Activated naive CD4-positive, alpha-beta T cell (primary cell): ENCODE measurements at regions not wholly inside any gene's neighbourhood (a gene's known extent, or its start where the extent isn't known, plus 50 kb on each side); places are given as distances from the start of the nearest gene placed in this dataset.

ENCODE experiments used
- DNase-seq, 4 experiments: peaks; one replicate each; lab custom pipeline; 2025; lab: John Stamatoyannopoulos, UW

- no peak for DNase-seq
Observed at GRCh38 chr11:15536438-15536837, 421.7 kb downstream of the INSC start.

- DNase-seq: no peak
Observed at GRCh38 chr11:15539645-15540044, 424.9 kb downstream of the INSC start.

GRCh38 chr11:15541079-15541478 is 426.4 kb downstream of the INSC start:
- DNase-seq: no peak

- no peak for DNase-seq
Observed at GRCh38 chr11:15544353-15544752, 429.6 kb downstream of the INSC start.

DNA sequence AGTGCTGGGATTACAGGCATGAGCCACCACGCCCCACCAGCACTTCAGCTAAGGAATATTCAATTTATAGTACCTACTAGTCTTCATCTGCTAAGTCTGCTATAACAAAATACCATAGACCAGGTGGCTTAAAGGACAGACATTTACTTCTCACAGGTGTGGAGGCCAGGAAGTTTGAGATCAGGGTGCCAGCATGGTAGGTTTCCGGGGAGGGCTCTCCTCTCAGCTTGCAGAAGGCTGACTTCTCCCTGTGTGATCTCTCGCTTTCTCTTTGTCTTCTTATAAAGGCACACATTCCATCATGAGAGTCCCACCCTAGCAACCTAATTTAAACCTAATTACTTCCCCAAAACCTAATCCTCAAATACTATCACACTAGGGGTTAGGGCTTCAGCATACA is 433.0 kb downstream of the INSC start:
- DNase-seq: no peak

DNA sequence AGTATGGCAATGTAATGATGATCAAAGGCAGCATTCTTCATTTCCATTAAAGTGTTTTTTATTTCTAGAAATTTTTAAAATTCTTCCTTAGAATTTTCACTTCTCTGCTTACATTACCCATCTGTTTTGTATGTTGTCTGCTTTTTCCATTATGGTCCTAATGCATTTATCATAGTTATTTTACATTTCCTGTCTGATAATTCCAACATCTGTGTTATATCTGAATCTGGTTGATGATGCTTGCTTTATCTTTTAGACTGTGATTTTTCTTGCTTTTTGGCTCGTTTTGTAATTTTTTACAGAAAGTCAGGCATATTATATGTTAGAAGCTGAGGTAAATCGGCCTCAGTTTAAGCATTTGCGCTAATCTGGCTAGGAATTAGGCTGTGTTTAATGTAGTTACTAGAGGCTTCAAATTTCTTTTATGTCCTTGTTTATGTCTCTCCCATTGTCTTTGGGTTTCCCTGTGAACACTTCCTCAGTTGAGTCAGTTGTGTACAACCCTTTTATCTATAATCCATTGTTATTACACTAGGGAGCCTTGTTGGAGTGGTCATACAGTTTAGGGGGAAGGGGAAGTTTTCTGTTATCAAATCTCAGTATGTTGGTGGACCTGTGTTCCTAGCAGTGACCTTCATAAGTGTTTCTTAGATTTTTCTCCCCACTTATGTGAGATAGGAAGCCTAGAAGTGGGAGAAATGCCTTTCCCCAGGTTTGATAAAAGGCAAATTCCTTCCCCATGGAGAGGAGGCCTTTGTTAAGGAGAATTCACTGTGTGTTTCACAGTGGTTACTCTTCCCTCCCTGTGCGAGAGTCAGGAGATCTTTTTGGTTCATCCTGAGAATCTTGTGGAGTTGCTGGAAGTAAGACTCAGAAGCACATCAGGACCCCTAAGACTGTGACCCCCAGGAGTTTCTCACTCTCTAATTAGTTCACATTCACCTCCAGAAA is 437.5 kb downstream of the INSC start:
- no peak for DNase-seq

- DNase-seq: no peak
Observed at GRCh38 chr11:15555161-15555560, 440.4 kb downstream of the INSC start.

DNA sequence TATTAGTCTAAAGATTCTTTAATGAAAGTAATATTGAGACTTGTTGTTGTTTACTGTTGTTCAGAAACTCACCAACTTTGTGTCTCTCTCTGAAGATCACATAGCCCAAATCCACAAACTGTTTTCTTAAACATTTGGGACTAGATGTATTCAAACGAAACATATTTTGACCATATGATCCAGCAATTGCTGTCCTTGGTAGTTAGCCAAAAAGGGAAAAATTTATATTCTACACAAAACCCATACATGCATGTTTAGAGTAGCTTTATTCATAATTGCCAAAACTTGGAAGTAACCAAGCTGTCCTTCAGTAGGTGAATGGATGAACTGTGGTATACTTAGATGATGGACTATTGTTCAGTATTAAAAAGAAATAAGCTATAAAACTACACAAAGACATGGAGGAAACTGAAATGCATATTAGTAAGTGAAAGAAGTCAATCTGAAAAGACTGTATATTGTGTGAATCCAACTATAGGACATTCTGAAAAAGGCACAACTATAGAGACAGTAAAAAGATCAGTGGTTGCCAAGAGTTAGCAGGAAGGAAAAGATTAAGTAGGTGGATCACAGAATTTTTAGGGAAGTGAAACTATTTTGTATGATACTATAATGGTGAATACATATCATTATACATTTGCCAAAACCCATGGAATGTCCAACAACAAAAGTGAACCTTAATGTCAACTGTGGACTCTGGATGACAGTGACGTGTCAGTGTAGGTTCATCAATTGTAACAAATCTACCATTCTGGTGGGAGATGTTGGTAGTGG is 442.9 kb downstream of the INSC start:
- no peak for DNase-seq

- DNase-seq: no peak
Observed at GRCh38 chr11:15558513-15559181, 443.9 kb downstream of the INSC start.

DNA sequence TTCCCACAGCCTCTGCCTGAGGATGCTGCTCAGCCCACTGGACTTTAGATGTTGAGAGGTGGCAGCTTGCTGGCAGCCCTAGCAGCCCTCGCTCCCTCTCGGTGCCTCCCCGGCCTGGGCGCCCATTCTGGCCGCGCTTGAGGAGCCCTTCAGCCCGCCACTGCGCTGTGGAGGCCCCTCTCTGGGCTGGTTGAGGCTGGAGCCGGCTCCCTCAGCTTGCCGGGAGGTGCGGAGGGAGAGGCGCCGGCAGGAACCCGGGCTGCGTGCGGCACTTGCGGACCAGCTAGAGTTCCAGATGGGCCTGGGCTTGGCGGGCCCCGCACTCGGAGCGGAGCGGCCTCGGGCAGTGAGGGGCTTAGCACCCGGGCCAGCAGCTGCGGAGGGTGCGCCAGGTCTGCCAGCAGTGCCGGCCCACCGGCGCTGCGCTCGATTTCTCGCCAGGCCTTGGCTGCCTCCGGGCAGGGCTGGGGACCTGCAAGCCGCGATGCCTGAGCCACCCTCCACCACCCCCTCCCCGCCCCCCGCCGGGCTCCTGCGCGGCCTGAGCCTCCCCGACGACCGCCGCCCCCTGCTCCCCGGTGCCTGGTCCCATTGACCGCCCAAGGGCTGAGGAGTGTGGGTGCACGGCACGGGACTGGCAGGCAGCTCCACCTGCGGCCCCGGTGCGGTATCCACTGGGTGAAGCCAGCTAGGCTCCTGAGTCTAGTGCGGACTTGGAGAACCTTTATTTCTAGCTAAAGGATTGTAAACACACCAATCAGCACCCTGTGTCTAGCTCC is 446.2 kb downstream of the INSC start:
- no peak for DNase-seq

GRCh38 chr11:15562230-15562629 is 447.5 kb downstream of the INSC start:
- DNase-seq: no peak

DNA sequence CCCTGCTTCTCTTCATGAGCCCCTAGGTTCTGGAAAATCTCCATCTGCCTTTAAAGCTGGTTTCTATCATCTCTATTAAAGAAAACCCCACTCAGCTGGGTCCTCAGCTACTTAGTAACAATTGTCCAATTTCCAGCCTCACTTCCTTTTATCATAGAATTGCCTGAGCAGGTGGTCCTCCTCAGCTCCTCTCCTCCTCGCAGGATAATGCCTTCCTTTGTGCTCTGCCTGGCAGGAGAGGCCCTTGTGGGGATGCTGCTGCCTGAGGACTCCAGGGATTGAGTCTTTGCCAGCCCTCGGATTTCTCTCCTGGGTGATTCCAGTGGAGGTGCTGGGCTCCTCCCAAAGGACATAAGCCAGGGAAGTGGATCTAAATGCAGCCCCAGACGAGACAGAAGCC is 448.3 kb downstream of the INSC start:
- DNase-seq: no peak

- no peak for DNase-seq
Observed at GRCh38 chr11:15565880-15566279, 451.2 kb downstream of the INSC start.

DNA sequence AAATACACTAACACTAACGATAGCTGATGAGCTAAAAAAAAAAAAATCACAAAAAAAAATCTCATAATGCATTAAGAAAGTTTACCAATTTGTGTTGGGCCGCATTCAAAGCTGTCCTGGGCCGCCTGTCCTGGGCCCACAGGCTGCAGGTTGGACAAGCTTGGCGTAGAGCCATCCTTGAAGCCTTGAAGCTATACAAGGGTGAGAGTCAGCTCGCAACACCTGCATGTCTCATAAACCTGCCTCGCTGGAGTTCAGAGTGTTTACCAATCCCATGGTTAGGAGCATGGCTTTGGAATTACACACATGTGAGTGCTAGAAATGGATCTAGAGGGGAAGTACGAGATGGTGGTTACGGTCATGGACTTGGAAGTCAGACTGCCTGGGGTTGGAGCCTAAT is 453.7 kb downstream of the INSC start:
- DNase-seq: no peak

GRCh38 chr11:15569305-15570025 is 454.7 kb downstream of the INSC start:
- no peak for DNase-seq

- no peak for DNase-seq
Observed at GRCh38 chr11:15575409-15575808, 460.7 kb downstream of the INSC start.

GRCh38 chr11:15576769-15577168 is 462.0 kb downstream of the INSC start:
- DNase-seq: no peak

- DNase-seq: no peak
Observed at GRCh38 chr11:15577519-15577918, 462.8 kb downstream of the INSC start.

DNA sequence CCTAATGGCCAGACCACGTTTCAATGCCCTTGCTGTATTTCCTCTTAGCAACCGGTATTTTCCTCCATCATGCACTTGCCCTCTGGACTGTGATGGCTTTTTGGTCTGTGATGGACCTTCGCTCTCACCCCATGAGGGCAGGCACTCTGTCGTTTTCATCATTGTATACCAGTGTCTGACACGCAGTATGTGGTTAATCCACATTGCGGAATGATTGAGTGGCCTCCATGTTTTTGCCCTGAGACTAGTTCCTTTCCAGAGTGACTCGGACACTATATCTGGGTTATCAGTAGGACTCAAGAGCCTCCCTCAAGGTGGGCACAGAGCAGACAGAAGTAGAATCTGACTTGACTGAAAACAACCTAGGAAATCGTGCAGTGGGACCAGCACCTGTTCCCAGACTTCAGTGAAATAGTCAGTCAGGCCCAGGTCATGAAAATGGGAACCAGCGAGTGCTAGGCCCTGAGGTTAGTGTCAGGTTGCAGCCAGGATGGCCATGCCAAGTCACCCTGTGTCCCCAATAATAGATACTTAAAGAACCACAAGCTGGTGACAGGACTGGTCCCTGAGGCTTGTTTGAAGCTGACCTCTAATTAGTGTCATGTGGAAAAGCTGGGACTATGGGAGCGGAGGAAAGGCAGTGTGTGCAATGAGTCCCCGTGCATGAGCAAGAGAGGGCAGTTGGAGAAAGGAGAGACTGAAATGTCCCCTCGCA is 464.7 kb downstream of the INSC start:
- no peak for DNase-seq

- no peak for DNase-seq
Observed at GRCh38 chr11:15580056-15580774, 465.5 kb downstream of the INSC start.
